HG02571 (cell line): ENCODE measurements at regions not wholly inside any gene's neighbourhood (a gene's known extent, or its start where the extent isn't known, plus 50 kb on each side); places are given as distances from the start of the nearest gene placed in this dataset.

Experiments
- ATAC-seq: cut with Tn5 transposase; IDR thresholded peaks from one replicate; pipeline ENCODE4 v1.9.1; 2021; ENCODE audit warnings: mild to moderate bottlenecking, moderate library complexity; ENCODE audit not compliant: unreplicated experiment

DNA sequence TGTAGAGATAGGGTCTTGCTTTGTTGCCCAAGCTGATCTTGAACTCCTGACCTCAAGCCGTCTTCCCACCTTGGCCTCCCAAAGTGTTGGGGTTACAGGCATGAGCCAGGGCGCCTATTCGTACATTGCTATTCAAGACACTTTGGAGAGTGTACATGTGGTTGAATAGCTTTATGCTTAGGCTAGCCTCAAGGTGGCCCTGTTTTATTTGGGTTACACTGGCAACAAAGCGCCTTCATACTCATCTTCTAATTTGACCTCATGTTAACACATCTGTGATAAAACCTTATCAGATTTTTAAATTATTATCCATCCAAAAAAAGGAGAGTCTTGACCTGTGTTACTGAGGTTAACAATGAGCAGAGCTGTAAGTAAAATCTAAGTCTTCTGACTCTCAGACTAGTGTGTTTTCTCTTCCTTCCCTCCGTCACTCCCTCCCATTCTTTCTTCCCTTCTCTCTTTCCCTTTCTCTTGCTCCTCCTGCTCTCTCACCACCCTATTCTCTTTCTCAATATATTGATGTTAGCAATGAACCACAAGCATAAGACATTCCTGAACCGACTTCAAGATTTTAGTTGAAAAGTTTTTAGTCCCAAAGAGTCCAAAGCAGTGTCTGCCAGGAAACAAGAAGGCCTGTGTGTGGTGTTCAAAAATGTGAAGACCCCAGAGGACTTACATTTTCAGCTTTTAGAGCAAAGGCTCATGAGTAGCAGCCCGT lies 603.7 kb upstream of the CFAP20DC start:
- ATAC-seq, result no peak

DNA sequence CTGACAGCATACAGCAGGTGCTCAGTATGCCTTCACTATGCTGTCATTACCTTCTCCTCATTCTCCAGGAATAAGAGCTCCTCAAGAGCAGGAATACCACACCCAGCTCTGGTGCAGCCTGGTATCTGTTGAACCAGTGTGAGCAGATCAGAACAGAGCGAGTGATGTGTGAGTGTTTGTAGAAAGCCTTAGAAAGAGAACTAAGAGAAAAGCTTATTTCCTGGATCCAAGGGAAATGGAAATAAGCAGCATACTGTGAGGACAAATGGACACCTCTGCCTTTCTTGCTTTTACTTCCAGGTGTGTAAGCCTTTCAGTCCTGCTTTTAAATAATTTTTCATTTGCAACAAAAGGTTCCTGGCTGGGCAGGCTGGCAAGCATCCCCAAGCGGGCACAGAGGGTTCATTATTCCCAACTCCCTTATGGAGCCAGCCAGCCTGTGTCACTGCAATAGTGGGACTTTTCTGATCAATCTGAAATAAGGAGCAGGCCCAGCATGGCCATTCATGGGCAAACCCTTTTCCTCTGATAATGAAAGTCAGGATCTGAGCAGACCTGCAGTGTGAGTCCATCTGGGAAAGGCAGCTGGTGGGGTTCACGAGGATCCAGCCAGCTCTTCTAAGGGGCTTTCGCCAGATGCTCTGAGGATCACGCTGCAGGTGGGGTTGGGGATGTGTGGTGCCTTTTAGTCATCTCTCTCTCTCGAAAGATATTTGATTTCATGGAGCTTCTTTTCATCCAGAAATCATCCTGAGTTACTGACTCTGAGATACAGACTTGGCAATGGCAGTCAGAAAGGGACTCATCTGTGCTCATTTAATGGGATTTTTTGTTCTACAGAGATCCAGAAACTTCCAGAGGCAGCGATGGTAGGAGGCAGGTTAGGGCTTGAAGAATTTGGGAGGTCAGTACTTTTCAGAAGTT lies 594.9 kb upstream of the CFAP20DC start:
- ATAC-seq, result no peak

- ATAC-seq, result no peak
Observed at GRCh38 chr3:59641169-59641899, 591.5 kb upstream of the CFAP20DC start.

GRCh38 chr3:59632760-59633573 lies 583.1 kb upstream of the CFAP20DC start:
- no peak for ATAC-seq

GRCh38 chr3:59631482-59631881 lies 581.7 kb upstream of the CFAP20DC start:
- no peak for ATAC-seq

DNA sequence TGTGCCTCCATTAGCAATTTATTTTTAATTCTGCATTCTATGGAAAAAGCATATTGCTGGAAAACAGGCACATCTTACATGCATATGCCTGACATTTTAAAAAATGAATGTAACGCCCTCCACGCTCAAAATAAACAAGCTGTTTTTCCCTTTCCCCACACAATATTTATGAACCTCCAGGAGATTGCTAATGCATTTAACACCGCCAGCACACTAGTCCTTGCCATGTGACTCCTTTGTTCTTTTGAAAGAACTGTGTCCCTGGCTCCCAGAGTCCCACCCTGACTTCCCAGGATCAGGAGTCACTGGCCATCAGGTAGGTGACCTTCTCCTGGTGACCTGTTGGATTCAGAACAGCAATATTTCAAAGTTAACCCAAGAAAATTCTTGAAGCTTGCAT lies 571.2 kb upstream of the CFAP20DC start:
- no peak for ATAC-seq

DNA sequence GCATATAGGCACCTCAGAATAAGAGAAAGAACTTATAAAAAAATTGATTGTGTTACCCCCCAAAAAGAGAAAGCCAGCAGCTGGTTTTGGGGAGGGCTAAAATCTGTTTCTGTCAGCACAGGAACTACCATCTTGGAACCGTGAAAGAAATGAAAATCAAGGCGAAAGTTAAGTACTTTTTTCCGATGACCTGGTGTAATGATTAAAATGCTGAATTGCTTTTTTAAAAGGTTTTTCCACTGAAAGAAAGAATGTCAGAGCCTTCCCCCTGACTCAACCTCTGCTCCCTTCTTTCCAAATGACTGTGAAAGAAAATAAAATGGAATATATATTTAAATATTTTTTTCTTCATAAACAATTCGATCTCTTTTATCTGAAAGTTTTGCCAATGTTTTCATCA lies 570.5 kb upstream of the CFAP20DC start:
- ATAC-seq, result no peak

DNA sequence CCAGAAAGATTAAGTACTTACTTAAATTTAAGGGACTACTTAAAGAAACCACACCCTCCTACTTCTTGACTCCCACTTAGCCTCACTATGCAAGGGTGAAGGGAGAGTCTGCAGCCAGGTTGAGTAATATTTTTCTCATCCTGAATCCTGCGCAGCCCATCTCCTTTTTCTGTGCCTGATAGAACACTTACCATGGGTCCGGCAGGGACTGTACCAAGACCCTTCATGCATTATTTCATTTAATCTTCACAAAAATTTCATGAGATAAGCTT lies 562.6 kb upstream of the CFAP20DC start:
- ATAC-seq, result no peak

DNA sequence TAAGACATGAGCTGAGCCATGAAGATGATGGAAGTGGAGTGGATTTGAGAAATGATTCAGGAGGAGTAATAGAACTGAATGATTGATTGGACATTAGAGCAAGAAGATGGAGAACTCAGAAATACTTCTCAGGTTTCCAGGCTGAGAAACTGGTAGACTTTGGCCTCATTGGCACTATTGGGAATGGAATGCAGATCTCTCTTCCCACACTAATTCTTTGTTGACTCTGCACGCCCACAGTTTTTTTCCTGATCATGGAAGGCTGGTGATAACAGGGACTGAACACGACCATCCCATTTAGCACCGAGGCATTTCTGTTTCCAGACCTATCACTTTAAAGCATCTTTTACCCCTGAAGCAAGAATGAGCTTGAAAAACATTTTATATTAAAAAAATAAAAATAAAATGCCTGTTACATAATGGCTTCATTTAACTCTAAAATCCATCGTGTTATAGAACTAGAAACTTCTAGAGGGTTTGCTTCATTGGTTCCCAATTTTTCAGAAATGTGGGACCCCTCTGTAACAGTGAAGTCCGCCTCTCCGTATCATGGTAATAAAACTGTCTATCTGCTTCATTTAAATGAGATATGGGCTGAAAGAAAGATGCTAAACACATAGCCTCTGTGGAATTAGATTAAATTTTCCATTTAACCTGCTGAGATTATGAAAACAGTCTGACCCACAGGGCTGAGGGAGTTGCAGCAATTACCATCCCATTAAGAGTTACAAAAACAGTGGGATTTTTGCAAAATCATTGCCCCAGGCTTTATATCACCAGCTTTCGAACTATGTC lies 562.0 kb upstream of the CFAP20DC start:
- ATAC-seq, result no peak

DNA sequence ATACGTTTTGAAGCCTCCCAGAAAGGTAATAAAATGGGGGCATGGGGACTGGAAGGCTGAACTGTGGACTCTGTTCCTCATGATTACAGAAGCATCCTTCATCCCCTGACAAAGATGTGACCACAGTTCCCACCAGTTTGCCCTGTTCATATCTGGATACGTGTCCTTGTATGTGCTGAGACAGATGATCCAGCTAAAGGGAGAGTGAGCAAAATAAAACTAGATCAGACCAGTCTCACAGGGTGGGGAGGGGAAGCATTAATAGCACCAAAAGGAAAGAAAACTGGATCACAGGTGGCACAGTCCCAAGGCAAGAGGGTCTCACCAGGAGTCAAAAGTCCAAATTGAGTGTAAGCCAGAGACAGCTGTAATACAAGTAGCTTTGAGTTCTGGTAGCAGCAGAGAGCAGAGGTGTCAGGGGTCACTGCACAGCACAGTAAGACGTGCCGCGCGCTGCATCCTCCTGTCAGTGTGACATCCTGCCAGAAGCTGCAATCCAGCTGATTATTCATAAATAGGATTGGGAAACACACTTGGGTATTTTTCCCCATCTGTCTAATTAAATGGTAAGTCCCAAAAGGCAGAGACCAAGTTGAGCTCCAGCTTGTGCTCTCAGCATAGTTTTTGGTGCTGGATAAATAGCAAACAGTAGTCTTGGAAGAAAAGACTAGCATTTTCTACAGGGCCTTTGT lies 560.0 kb upstream of the CFAP20DC start:
- ATAC-seq, result no peak

DNA sequence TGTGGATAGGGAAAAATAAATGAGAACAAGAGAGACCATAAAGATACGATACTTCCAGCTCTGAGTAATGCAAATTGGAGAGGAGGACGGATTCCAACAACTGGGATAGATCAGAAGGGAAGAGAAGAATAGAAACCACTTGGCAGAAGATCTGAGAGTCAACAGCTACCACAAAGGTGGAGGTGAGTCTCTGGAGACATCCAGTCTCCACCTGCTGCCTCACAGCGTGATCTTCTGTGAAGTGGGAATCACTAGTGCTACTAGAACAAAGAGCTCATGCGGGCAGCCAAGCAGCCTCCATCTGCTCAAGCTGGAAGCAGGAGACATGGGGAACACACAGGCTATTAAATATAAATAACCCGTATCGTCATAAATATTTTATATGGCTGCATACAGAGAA lies 558.5 kb upstream of the CFAP20DC start:
- ATAC-seq, result no peak

DNA sequence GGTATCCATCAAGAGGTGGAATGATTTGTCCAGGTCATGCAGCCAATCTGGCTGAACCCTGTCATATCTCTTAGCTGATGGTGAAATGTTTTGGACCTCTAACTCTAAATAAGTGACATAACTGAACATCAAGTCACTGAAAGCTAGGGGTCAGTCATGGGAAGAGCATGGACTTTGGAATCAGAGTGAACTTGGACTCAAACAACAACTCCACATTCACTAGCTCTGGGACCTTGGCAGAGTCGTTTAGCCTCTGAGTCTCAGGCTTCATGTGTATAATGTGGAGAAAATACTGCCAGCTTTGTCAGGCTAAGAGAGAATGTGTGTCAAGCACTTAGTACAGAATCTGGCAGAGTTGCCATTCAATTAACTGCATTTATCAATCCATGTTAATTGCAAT lies 557.8 kb upstream of the CFAP20DC start:
- ATAC-seq, result no peak

GRCh38 chr3:59606638-59607266 lies 556.9 kb upstream of the CFAP20DC start:
- no peak for ATAC-seq

DNA sequence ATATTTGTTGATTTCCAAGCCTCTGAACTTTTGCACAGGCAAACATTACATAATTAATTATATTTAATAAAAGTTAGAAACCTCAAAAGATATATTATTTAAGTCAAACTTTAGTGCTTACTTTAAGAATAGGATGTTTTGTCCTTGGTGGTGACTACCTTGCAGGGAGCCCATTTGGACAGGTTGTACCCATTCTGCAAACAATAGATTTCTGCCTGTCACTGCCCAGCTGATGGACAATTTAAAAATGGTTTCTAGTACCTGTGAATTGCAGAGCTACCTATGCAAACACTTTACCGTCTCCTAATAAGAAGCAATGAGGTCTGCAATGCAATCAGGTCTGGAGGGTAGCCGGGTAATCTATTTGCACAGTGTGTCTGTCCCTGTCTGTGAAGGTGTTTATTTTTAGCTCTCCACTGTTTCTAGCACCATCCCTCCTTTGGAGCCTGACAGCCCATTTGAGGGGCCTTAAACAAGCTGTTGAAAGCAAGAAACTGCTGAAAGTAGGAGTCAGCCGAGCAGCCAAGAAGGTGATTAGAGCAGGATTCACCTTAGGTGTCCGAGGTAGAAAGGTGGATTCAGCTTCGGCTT lies 556.2 kb upstream of the CFAP20DC start:
- no peak for ATAC-seq

GRCh38 chr3:59605318-59605717 lies 555.5 kb upstream of the CFAP20DC start:
- no peak for ATAC-seq

GRCh38 chr3:59601486-59601885 lies 551.7 kb upstream of the CFAP20DC start:
- no peak for ATAC-seq

DNA sequence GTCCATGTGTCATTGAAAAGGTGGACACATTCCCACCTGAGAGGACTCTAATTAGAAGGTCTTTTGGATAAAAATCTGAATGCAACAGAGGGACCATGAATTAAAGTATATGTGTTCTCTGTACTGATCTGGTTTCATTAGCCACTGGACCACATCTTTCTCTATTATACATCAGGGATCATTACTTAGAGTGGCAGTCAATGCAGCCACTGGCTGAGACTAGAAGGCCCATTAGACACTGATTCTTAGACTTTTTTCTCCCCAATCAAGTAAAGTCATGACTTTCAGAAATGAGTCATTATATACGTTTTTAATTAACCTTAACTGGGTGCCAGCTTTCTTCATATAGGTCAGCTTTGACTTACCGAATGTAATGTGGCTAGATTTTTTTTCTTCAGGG lies 550.8 kb upstream of the CFAP20DC start:
- no peak for ATAC-seq

DNA sequence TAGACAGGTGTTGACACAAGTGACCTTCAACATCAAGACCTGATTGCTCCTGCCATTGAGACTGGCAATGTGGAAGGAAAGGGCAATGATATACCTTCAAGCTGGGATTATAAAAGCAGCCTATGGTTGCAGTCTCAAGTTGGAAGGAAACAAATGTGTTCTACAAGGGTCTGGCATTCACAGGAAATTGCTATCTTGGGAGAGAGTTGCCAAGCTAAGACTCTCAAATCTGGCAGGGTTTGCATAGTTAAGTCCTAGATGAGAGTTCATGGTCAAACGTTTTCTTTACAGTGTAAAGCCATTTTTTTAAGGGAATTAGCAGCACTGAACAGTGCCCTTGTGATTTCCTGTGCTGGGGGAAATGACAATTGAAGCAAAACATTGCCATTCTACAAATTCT lies 546.9 kb upstream of the CFAP20DC start:
- ATAC-seq, result no peak

DNA sequence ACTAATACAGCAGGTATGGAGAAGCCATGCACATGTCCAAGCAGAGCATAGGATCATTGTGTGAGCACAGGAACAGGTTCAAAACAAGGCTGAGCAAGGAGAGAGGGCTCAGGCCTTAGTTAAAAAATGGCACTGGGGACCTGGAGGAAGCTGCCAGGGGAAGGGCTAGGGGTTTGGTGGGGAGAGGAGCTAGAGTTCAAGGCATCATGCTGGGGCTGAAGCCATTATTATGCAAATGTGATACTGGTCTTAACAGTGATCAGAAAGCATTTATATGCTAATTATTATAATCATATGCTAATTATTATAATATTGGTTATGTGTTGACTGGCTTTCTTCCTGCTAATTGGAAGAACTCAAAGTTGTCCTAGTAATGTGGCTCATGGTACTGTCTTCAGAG lies 546.0 kb upstream of the CFAP20DC start:
- no peak for ATAC-seq
